Progenitor cell of endocrine pancreas (in vitro differentiated cells): ENCODE measurements at regions not wholly inside any gene's neighbourhood (a gene's known extent, or its start where the extent isn't known, plus 50 kb on each side); places are given as distances from the start of the nearest gene placed in this dataset.

Source experiments
- DNase-seq: peaks from one replicate; pipeline ENCODE4 v3.0.0; 2021; ENCODE audit warnings: low spot score; ENCODE audit not compliant: unreplicated experiment
- H3K27ac Mint-ChIP-seq: 2 replicates; pipeline ENCODE4 v1.8.0; 2021; ENCODE audit warnings: mild to moderate bottlenecking, moderate library complexity, mixed read lengths
- H3K27me3 Mint-ChIP-seq: 2 replicates; pipeline ENCODE4 v1.8.0; 2021; ENCODE audit warnings: mixed read lengths
- H3K36me3 Mint-ChIP-seq: 2 replicates; pipeline ENCODE4 v1.8.0; 2022; ENCODE audit warnings: mixed read lengths; ENCODE audit not compliant: insufficient read depth
- H3K4me1 Mint-ChIP-seq: 2 replicates; pipeline ENCODE4 v1.8.0; 2021; ENCODE audit warnings: low read depth, mixed read lengths
- H3K4me3 Mint-ChIP-seq: 2 replicates; pipeline ENCODE4 v1.8.0; 2021; ENCODE audit warnings: low read depth, mild to moderate bottlenecking, moderate library complexity, mixed read lengths
- H3K9me3 Mint-ChIP-seq: 2 replicates; pipeline ENCODE4 v1.8.0; 2021; ENCODE audit warnings: low read depth, mixed read lengths
- CTCF ChIP-seq: fragments of 200-600 bp; sonication (generic); IDR thresholded peaks from one replicate; pipeline ENCODE4 v1.5.0; 2021; ENCODE audit warnings: antibody characterized with exemption, mild to moderate bottlenecking; ENCODE audit not compliant: unreplicated experiment

- no peaks in the 10 kb centered on the region for H3K9me3 Mint-ChIP-seq
- H3K4me1 Mint-ChIP-seq, result peaks cover 23% of the 10 kb centered on the region
- DNase-seq, result no peak
- H3K27me3 Mint-ChIP-seq, result peaks cover 4% of the 10 kb centered on the region
- H3K4me3 Mint-ChIP-seq, result no peak overlapping the region
- TF ChIP-seq CTCF, result no peak
- H3K27ac Mint-ChIP-seq, result no peak overlapping the region
- no peaks in the 10 kb centered on the region for H3K36me3 Mint-ChIP-seq
Measured at GRCh38 chrX:139199933-139200332, 330.6 kb upstream of the F9 start.

- DNase-seq, result no peak
- no peak for TF ChIP-seq CTCF
- Mint-ChIP-seq H3K27me3 (peaks cover 4% of the 10 kb centered on the region), H3K36me3 (no peaks in the 10 kb centered on the region), H3K4me1 (peaks cover 25% of the 10 kb centered on the region), H3K4me3 (no peak overlapping the region), H3K27ac (no peak overlapping the region), H3K9me3 (no peaks in the 10 kb centered on the region)
Measured at GRCh38 chrX:139198936-139199335, 331.6 kb upstream of the F9 start.

- DNase-seq, result no peak
- Mint-ChIP-seq H3K27me3 (no peaks in the 10 kb centered on the region), H3K4me1 (peaks cover 18% of the 10 kb centered on the region), H3K27ac (no peak overlapping the region), H3K4me3 (no peak overlapping the region), H3K36me3 (no peaks in the 10 kb centered on the region), H3K9me3 (no peaks in the 10 kb centered on the region)
- no peak for TF ChIP-seq CTCF
Measured at GRCh38 chrX:139196890-139197289, 333.6 kb upstream of the F9 start.

GRCh38 chrX:139194571-139195280, 335.8 kb upstream of the F9 start:
- Mint-ChIP-seq H3K4me1 (peaks cover 9% of the 10 kb centered on the region), H3K27me3 (no peaks in the 10 kb centered on the region), H3K27ac (peak overlapping the region; percentile 93), H3K4me3 (peak overlapping the region; percentile 77), H3K36me3 (no peaks in the 10 kb centered on the region), H3K9me3 (no peaks in the 10 kb centered on the region)
- DNase-seq, result no peak
- TF ChIP-seq CTCF, result no peak

GRCh38 chrX:139192386-139192961, 338.1 kb upstream of the F9 start:
- H3K27ac Mint-ChIP-seq, result no peak overlapping the region
- no peak for DNase-seq
- H3K4me1 Mint-ChIP-seq, result peaks cover 9% of the 10 kb centered on the region
- H3K27me3 Mint-ChIP-seq, result no peaks in the 10 kb centered on the region
- H3K4me3 Mint-ChIP-seq, result no peak overlapping the region
- H3K36me3 Mint-ChIP-seq, result no peaks in the 10 kb centered on the region
- H3K9me3 Mint-ChIP-seq, result no peaks in the 10 kb centered on the region
- TF ChIP-seq CTCF, result no peak
